ENCODE measurements at regions not wholly inside any gene's neighbourhood (a gene's known extent, or its start where the extent isn't known, plus 50 kb on each side); places are given as distances from the start of the nearest gene placed in this dataset.

- DNase-seq: no peak
Observed at GRCh38 chr2:4515871-4516761, 812.7 kb downstream of the DCDC2C start.

GRCh38 chr2:4518596-4518995, 815.2 kb downstream of the DCDC2C start:
- no peak for DNase-seq

GRCh38 chr2:4522498-4523421, 819.4 kb downstream of the DCDC2C start:
- DNase-seq: no peak

GRCh38 chr2:4527416-4527815, 824.0 kb downstream of the DCDC2C start:
- DNase-seq: no peak

DNA sequence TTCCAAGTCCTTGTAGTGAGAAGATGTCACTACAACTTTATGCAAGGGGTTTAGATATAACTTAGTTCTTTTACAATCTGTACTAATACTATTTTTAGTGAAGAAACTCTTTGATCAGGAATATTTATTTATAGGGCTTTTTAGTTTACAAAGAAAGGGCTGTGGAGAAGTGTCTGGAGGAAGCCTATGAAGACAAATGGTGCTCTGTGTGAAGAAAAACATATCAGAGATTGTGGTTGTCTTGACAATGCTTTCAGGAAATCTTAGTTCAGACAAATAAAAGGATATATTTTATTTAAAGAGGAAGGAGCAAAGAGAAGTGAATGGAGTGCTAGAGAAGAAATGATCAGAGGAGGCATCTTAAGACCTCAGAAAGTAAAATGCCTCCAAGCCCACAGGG, 824.9 kb downstream of the DCDC2C start:
- DNase-seq: no peak

DNA sequence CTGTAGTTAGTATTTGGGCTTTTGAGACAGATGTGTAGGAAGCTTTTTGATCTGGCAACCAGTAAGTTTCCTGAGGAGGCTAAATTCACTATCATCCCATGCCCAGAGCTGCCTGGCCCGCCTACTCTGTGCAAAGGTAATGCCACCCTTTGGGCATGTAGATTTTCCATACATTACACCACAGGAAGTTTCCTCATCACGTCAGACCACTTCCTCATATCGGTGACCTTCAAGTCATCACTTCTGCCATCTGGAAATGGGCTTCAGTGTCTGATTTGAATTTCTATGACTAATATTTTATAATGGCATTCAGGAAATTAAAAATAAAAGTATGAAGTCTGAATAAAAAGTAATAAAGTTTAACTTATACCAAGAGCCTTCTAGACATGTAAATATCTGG, 825.4 kb downstream of the DCDC2C start:
- DNase-seq: peak; percentile 3

DNA sequence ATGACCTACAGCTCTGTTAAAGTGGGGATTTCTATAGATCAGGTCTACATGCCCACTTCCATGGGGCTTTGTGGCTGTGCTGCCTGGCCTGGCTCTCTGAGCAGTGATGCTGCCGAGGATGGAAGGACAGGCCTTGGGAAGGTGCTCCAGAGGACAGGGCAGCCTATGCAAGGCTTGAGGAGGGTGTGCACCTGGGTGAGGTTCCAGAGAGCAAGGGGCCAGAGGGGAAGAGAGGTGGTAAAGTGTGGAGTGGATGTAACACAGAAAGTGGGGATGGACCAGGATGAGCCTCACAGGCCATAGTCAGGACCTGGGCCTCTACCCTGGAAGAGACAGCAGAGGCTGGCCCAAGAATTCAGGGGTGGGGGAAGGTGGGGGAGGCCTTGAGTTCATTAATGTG, 826.4 kb downstream of the DCDC2C start:
- no peak for DNase-seq

GRCh38 chr2:4530231-4530630, 826.9 kb downstream of the DCDC2C start:
- no peak for DNase-seq

DNA sequence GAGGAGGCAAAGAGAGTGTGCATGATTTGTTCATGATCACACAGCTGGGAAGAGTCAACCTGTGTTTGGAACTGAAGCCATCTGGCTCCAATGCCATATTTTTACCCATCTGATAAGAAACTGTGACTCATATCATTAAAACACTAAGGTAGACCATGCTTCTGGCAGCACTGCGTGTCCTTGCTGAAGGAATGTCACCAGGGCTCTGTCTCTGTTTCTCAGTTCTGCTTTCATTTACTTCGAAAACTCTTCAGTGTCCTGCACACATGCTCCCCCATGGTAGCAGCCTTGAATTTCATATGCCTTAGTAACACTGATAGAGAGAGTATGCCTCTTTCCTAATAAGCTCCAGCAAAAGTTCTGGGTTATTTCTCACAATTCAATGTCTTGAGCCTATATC, 830.4 kb downstream of the DCDC2C start:
- no peak for DNase-seq

DNA sequence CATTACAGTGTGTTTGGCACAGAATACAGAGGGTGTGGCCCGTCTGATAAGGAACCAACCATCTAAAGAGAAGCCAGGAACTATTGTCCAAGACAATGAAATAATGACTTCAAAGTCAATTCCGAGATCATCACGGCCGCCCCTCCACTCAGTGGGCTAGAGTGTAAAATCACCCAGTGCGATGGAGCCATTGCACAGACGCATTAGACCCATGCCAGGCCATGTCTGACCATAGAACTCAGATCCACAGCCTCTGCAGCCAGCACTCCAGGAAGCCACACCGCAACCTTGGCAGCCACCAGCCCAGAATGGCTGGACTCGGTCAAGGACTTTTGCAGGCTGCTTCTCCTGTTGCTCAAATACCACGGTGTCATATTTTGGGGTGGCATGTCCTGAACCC, 835.7 kb downstream of the DCDC2C start:
- no peak for DNase-seq

DNA sequence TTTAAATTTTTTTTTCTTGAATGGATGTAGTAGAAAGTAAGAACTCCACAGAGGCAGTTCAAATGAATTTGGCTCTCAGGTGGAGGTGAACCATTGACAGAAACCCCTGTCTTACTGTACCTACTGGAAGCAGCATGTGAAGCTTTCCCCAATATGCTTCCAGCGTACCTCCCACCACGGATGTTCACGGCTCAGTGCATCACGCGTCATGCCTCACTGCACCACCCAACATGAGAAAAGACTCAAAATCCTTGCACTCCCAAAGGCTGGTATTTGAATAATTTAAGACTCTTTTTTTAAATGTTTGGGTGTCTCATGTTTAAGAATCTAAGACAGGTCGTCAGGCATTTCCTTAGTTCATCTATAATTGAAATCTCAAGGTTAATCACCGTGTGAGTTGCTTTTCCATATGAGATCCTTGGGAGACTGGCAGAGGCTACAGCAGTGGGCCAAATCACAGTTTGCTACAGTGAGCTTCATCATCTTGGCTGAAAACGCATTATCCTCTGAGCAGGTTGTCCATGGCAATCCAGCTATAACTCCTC, 846.4 kb downstream of the DCDC2C start:
- DNase-seq: no peak

DNA sequence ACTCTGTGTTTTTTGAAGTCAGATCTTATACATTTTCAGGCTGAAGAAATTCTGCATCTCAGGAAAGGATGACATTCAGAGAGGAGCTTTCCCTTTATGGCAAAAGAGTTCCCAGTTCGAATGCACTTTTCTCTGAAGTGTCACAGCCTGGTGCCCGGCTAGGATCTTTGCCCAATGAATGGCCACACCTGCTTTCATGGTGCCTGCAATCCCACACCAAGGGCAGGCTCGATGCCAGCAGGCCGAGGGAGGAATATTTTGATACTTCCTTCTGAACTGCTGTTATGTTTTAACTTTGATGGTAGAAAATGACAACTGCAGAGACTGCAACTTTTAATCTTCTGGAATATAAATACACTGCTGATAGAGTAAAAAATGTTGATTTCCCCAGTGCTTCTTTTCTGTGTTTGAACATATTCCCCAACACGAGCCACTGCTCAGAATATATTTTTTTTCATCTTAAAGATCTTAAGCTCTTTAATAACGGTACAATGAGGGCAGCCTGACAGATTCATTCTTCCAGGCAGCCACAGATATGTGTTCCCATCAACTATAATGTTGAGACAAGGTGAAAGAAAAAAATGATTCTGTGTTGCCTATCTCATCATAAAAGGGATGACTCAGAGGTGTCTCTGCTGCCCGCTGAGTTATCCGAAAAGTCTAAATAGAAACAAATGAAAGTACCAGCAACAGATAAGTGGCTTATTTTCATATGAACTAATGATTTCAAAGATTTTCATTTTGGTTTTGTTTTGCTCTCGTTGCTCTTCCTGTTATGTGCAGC, 848.5 kb downstream of the DCDC2C start:
- DNase-seq: no peak

DNA sequence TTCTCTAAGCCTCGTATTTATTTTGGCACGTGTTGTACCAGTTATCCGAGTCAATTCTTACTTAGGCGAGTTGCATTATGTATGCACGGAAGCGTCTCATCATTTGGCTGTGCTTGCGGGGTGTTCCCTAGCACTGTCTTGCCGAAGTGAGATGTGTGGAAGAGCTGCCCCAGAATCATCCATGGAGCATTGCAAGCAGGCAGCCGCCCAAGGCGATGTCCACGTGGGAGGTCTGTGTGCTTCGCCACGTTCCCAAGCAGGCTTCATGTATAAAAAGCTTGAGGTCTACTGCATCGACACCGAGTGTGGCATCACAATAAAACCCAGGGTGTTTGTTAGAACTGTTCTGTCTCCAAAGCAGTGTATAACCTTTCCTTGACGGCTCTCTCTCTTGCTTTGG, 849.9 kb downstream of the DCDC2C start:
- DNase-seq: no peak

- no peak for DNase-seq
Observed at GRCh38 chr2:4556135-4556896, 852.9 kb downstream of the DCDC2C start.

GRCh38 chr2:4561196-4561595, 857.8 kb downstream of the DCDC2C start:
- DNase-seq: no peak

DNA sequence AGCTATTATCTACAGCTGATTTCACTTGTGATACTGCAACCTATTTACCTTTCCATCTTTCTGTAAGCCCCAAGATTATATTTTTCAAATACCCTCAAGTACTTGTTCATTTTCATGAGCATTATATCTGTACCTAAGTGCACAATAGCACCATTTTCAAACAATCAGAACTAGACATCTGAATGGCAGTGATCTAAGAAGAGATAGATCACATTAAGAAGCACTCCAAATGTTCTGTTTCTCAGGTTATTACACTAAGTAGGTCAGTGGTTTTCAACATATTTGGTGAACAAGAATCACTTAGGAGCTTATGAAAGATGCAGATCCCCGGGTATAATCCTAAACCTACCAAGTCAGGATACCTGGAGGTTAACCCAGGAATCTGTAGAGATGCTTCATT, 872.7 kb downstream of the DCDC2C start:
- no peak for DNase-seq

DNA sequence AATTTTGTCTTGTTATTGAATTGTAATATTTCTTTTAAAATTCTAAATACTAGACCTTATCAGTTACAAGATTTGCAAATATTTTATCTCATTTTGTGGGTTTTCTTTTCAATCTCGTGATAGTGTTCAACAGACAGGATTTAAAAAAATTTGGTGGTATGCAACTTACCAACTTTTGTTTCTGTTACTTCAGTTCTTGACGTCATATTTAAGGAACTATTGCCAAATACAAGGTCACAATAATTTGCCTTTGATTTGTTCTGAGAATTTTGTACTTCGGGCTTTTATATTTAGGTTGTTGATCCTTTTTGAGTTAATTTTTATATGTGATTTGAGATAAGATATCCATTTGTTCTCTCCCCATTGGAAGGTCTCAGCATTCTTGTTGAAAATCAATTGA, 876.6 kb downstream of the DCDC2C start:
- no peak for DNase-seq

DNA sequence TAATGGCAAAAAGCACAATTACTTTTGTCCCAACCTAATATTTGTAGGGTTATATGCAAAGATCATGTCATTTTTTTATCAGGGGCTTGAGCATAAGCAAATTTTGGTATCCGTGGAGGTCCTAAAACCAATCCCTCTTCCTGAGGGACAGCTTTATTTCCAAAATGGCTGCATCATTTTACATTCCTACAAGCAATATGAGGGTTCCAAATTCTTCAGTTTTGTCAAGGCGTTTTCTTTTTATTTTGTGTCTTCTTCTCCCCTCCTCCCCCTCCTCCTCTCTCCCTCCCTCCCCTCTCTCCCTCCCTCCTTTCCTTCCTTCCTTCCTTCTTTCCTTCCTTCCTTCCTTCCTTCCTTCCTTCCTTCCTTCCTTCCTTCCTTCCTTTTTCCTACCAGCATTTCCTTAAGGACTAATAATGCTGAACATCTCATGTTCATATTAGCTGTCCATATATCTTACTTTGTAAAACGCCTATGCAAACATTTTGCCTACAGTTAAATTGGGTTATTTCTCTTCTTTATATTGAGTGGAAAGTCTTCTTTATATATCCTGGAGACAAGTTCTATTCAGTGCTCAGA, 881.8 kb downstream of the DCDC2C start:
- no peak for DNase-seq

DNA sequence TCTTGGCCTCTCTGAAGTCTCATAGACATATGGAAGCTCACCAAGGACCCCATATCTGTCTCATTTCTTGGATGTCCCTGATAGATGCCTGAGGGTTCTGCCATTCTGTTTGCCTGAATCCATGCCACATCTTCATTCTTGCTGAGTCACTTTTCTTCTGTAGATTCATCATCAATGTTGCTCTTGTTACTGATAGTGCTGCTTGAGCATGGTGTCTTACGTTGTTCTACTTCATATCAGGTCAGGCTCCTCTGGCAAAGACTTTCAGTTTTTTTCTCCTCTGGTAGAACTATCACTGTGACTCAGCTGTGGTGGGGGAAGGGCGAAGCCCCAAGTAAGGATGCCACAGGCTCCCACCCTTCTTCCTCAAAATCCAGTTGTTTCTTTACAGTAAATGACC, 885.2 kb downstream of the DCDC2C start:
- DNase-seq: peak; percentile 0

GRCh38 chr2:4591261-4591660, 887.9 kb downstream of the DCDC2C start:
- no peak for DNase-seq

DNA sequence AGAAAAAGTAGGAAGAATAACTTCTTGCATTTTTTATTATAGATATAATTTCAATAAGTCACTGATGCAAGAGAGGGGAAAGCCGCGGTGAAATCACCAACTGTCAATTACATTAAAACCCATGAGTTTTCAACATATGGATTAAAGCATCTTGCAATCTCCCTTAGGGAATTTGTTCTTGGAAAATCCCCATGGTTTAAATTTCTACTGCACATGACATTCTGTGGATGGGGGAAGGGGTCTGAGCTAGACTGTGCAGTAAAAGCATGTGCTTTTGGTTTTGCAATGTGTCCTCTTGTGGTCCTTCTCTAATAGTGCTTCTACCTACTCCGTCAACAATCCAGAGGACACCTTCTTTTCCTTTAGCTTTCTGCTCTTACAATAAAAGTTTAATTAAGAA, 894.0 kb downstream of the DCDC2C start:
- DNase-seq: no peak

DNA sequence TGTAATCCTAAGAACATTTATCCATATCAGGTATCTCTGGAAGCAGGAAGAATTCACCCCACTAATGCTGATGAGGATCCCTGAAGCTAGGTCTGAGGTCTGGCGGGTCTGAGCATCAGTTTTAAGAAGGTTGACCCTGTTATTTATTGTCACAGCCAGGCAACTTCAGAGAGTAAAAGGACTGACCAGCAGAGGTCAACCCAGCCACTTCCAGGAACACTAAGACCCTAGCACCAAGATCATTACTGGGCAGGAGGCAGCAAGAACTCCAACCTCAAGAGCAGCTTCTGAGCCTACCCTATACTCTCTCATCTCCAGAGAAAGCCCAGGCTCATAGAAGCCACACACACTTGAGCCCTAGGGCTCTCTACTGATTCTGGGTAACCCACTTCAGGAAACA, 901.4 kb downstream of the DCDC2C start:
- DNase-seq: no peak

Data from hematopoietic multipotent progenitor cell treated with erythropoietin and hydrocortisone succinate and interleukin-3 and kit ligand, for 4 days (in vitro differentiated cells).